Islet precursor cell (in vitro differentiated cells): ENCODE measurements at regions not wholly inside any gene's neighbourhood (a gene's known extent, or its start where the extent isn't known, plus 50 kb on each side); places are given as distances from the start of the nearest gene placed in this dataset.

Experiments used
- DNase-seq: peaks from one replicate; pipeline ENCODE4 v3.0.0-alpha.2; 2018

DNA sequence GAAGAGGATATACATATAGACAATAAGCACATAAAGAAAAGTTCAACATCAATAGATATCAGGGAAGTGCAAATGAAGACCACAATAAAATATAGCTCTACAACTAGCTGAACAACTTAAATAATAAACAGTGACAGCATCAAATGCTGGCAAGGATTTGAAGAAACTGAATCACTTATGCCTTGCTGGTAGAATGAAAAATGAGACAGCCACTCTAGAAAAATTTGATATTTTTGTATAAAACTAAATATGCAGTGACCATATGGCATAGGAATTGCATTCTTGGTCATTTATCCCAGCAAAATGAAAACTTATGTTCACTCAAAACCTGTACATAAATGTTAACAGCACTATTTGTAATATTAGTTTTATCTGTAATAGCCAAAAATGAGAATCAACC is 1102.0 kb downstream of the C4orf33 start:
- no peak for DNase-seq

DNA sequence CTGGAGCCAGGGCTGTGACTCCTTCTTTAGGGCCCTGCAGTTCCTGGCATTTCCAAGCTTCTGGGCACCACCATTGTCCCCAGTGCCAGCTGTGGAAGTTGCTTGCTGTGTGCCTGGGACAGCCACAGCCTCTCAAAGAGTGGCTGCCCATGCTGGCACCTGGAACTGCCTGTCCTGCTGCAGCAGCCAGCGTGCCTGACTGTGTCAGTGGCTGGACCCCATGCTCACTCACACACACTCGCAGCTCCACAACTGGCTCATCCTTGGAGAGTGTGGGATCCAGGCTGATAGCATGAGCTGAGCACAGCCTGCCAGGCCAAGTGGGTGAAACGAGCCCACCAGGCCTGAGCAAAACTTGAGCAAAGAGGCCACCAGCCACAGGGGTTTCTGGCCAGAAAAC is 1107.6 kb downstream of the C4orf33 start:
- DNase-seq: no peak

DNA sequence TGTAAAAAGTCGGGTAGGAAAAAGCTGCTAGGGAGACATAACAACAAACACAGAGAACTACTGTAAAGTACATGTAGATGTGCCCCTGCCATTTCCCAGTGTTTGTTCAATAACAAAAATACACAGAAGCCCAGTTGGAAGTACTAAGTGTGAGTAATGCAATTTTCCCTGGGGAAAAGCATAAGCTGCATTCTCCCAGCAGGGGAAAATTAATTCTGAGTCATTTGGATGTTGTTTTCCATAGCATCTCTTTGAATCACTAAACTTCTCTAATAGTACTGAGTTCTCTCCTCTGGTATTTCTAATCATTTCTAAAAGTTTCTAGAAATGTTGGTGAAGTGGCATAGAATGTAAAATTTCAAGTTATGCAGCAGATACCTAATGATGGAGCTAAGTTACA is 1114.9 kb downstream of the C4orf33 start:
- no peak for DNase-seq

DNA sequence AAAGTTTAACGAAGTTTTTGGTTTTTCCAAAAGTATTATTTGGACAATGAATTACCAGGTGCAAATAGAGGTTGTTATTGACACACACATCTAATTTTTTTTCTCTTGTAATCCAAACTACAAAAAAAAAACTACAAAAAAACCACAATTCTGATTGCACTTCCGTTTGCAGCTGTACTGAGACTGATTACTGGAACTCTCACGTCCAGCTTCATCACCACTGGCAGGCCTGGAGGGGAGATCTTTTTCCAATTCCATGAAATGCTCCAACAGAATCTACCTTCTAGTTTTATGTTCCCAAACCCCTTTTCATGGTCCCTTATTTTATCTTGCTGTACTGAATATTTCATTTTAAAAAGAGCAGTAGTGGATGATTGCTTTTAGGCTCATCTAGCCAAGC is 1118.3 kb downstream of the C4orf33 start:
- no peak for DNase-seq

DNA sequence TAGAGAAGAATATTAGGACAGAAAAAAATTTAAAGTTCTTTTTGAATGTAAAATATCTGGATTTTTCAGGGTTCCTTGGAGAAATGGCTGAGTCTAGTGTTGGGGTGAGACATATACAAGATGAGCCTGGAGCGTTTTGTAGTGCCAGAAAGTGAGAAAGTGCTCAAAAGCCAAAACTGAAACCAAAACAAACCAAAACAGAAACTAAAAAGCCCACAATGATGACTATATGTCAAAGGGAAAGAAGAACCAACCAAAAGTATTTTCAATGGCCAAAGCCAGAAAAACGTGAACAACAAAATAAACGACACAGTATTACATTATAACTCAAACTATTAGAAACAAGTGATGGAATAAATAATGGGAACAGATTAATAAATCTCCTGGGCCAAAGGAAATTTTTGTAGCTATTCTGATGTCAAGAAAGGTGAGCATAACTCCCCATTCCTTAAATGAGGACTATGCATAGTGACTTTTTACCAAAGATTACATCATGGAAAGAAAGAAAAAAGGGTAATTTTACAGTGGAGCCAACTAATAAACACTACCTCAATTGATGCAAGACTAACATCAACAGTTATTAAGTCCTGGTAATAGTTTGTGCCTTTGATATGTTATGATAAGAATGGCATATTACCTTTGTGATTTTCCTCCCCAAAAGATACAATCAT is 1137.6 kb downstream of the C4orf33 start:
- DNase-seq: no peak

DNA sequence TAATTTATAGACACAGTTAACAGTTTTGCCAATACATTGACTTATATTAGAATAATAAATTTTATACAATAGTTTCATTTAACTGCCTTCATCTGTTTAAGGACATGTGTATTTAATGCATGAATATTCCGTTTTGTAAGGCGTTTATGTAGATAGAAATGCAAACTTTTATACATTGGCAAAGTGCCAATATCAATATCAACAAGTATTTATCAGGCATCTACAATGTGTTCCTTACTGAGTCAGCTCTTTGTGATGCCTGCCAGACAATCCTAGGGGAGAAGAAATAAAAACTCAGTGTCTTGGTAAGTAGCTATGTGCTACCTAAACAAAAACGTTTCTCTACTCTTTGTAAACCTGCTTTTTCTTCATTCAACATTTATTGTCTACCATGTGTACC is 1142.2 kb downstream of the C4orf33 start:
- DNase-seq: no peak

DNA sequence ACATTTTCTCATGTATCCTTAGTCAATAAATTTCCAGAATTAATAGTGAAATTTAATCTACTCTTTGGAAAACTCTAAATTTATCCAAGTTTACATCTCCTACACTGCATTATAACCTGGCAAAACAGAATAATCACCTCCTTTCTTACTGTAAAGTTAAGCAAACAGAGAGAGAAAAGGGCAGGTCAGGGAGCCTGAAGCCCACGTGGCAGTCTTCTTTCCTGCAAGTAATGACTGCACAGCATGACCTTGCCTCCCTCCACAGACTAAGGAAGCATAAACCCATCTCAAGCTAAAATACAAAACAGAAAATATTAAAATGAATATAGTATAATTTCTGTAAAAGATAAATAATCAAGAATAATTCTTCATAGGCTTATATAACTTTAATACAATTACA is 1153.0 kb downstream of the C4orf33 start:
- no peak for DNase-seq

DNA sequence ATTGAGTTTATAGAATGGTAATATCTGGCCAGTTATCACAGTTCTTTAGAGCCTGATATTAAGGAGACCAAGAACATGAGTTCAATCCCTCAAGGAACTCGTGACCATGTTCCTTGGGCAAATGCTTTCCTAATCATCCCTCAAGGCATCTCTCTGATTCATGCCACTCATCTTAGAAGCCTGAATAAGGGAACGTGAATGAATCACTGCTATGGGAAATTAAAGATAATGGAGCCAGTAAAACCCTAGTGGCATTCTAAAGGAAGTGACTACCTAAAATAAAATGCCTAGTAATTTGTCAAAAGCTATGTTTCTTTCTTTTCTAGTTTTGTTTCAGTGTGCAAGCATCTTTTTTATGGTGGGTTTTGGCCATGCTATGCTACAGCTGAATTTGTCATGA is 1161.3 kb downstream of the C4orf33 start:
- no peak for DNase-seq

DNA sequence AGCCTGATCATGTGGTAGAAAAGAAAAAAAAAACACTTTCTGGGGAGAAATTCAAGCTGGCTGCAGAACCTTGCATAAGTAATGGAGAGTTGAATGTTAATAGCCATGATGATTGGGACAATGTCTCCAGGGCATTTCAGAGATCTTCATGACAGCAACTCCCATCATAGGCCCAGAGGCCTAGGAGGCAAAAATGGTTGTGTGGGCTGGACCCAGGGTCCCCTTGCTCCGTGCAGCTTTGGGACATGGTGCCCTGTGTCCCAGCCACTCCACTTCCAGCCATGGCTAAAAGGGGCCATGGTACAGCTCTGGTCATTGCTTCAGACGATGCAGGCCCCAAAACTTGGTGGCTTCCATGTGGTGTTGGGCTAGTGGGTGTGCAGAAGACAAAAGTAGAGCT is 1170.9 kb downstream of the C4orf33 start:
- no peak for DNase-seq

DNA sequence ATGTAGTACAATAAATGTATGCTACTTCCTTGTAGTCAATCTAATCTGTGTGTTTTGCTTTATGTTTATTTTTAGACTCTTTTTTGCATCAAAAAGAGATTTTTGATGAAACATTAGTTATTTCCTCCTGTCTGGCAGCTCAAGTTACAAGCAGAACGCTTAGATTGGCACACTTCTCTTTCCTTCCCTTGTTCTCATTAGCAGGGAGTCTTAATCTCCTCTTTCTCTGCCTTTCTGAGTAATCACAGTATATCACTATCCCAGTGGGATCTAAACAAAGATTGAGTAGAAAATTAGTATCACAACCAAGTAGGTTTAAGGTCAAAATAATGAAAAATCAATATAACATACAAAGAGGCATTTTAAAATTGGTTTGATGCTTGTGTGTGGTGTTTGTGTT is 1192.6 kb downstream of the C4orf33 start:
- no peak for DNase-seq

DNA sequence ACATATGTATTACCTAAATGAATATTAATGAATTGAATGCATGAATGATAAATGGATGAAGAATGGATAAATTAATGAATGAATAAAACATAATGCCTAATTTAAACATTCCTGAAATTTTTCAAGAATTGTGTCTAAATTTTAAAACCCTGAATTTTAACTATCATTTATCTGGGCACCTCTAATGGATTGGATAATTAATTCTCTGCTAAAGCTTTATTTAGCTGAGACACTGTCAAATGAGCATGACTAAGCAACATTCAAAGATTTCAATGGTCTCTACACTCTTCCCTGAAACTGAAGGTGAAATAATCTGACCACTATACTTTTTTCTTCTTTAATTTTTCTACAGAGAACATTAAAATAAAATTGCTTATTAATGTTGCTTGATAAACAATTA is 1197.7 kb downstream of the C4orf33 start:
- no peak for DNase-seq

DNA sequence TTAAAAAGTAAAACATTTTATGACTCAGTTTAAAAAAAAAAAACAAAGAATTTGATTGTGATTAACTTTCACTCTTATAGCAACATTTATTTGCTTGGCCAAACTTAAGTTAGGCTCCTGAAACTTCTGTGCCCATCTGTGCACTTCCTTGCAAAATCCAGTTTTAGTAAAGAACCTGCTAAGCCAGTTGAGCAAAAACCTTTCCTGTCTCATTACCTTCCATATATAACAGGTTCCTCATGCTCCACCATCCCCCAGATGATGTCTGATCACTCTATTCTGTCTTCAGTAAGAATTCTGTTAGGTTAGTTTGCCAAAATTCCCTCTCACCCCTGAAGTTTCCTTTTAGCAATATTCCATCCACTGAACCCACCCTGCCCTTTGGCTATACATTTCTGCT is 1200.5 kb downstream of the C4orf33 start:
- no peak for DNase-seq

DNA sequence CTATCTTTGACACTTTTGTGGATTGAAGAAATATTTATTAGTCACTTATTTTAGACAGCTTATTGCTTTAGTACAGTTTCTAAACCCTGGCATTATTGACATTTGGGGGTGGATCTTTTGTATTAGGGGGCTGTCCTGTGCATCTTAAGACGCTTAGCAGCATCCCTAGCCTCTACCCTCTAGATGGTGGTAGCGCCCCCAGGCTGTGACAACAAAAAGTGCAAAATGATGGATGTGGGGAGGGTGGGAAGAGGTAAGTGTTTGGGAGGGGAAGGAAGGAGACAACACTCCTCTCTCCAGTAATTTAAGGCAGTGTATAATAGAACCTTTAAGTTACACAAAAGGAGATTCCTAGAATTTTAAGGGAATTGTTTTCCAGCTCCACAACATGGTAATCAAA is 1210.6 kb downstream of the C4orf33 start:
- no peak for DNase-seq

DNA sequence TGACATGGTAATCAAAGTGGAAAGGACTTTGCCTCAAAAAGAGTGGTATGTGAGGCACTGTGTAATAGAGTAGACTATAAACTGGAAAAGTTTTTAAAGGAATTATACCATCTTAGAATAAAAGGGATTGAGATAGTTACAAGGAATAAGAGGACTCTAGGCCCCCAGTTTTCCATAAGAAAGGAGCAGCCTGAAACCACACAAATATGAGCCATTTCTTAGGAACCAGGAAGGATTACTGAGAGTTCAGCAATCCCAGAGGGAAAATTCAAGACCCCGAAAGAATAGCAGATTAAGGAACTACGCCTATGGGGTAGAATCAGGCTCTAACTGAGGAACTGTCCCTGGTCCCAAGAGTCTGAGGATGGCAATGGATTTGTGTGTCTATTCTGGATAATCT is 1213.3 kb downstream of the C4orf33 start:
- no peak for DNase-seq

DNA sequence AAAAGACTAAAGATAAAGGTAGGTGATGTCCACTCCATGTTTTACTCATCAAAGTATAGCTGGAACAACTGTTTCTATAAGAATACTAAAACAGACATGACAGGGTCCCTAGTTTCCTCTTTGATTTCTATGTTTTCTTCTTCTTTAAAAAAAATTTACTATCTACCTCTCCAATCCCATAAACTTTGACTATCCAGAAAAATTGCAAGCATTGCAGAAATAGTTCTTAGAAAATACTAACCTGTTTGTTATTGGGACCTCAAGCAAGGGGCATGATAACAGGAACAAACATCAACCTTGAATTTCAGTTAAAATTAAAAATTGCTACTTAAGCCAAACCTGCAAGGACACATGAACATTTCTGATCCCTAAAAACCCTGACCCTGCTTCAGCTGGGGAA is 1226.5 kb downstream of the C4orf33 start:
- DNase-seq: no peak

DNA sequence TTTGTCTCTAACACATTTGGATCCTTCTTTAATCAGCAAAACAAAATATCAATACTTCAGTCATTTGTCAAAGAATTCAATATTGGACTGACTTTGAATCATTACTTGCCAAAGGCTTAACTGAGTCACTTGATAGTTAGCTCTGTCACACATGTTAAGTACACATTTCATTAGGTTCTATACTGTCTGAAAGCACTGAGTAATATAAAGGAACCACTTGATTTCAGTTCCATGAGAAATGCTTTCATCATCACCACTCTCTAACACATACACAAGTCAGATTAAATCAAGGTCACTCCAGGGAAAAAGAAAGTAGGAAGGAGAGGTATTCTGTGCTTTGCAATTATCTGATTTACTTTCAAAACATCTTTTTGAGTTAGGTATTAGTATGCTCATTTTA is 1233.1 kb downstream of the C4orf33 start:
- no peak for DNase-seq

DNA sequence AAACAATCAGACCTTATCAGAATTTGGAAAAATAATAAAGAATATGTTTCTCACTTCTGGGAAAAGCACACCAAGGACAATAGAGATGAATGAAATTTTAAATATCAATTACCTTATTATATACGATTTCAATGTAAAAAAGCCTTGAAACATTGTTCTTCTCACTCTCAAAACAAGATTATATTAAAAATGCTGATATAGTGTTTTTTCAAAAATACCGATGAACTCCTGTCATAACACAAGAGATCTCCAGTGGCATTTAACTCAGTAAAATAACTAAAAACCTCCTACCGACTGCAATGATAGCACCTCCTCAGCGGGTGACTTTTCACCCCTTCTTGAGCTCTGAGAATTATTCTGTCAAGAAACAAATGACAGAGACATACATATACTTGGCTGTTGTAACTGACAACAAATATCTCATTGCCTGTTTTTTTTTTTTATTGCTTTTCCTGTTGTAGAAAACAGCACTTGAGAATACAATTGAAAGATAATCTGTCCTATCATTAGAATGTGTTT is 1237.3 kb downstream of the C4orf33 start:
- DNase-seq: no peak

DNA sequence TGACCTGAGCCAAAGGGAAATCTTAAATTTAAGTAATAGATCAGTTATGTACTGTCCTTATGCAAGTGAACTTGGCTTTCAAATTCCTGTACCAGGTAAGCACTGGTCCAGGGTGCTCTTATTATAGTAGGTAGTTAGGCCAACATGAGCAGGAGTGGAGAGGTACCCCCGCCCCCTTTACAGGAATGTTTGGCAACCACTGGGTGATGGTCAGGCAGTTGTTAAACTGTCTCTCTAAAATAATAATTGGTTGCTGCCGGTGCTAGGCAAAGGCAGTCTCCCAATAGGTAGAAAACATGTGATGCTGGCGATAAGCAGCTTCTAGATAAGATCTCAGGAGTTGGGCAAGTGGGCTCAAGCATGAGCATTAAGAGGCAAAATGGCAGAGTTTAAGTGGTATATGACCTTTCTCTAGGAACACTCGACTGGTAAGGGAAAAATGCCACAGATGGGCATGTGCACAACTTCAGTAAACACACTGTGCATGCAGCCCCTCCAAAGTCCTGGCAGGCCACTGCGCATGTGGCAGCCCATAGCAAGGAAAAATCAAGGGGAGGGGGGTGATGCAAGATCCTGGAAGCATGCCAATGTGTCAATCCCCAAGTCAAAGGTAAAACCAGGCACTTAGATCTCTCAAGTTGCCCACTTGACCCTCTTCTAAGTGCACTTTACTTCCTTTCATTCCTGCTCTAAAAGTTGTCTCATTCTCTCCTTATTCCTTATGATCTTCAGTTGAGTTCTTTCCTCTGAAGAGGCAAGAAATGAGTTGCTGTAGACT is 1239.7 kb downstream of the C4orf33 start:
- DNase-seq: no peak

DNA sequence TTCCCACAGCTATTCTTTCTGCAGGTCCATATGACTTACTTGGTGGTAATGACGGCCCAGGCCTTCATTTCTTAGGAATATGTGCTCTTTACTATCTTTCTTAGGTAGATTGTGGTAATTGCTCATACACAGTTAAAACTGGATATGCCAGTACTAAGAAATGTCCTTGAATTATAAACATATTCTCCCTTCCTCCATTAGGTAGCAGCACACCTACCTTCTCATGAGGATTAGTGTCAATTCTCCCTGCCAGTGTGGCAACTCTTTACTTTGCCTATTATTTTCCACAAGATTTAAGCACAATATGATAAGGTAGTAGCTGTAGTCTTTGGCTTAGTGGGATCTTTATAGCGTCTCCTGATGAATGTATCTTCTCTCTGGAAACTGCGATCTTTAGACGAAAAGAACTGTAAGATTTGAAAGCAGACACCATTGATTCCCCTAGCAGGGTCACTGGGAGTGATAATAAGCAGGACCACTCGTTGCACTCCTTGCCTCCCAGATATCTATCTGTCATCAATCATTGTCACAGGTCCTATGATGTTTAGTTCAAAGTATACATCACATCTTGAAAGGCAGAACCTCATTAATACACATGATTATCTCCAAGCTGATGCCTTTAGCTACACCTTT is 1240.7 kb downstream of the C4orf33 start:
- DNase-seq: no peak

DNA sequence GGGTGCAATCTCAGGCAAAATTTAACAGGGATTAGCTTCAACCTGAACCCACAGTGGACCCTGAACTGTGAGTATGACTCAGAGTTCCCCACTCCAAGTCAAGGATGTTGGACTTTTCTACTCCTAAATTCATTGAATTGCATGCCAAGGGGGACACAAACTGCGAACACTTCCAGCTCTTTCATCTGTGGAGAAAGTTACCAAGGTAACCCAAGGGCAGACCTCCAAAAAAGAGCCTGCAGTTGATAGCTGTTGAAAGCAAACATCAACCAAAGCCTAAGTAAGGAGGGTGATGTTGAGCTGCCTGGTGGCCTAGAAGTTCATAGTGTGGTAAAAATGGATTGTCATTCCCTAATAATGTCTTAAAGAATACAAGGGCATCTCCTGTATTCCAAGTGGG is 1242.9 kb downstream of the C4orf33 start:
- no peak for DNase-seq

DNA sequence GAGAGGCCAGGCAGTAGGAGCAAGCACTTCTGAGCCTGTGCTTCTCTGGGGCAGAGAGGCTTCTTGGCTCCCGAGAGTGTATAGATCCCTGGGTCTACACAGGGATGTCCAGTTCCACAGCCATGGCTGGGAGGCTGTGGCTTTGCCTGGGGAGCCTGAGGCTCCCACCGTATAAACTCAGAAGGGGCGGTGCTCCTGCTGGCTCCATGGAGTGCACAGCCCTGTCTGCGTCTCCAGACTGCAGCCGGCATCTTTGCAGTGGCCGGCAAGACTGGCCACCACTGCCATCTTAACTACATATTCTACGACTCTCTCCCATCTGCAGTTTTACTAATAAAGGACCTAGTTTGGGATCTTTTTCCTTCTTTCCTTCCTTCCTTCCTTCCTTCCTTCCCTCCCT is 1253.8 kb downstream of the C4orf33 start:
- no peak for DNase-seq

DNA sequence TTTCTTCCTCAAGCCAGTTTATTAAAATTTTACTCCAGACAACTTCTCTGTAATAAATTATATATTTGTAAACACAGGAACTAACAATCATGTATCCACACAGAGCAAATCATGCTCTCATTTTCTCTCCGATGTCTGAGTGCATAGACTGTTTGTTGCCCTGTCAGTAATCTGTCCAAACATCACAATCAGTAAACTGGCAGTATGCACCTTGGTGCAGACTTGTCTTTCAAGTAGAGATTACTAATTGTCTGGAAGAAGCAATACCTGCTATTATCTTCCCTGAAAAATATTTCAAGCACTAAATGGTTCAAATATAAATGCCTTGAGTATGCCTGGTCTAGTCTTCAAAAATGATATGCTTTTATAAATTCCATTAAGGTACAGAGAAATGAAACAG is 1260.9 kb downstream of the C4orf33 start:
- DNase-seq: no peak

DNA sequence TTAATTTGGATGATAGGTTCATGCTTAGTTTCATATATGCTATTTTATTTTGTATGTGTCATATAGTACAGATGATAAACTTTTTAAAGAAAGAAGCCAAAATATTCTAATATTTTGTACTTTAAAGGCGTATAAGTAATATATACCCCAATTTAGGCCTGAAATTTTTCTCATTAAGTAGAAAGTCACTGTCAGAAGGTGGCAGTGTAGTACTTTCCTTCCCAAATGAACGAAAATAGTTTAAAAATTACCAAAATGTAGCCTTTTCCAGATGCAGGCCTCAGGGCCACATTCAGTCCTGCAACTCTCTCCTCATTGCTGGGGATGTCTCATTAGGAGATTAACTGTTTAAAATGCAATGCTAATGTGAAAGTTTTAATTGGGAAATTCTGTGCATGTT is 1263.6 kb downstream of the C4orf33 start:
- DNase-seq: no peak

DNA sequence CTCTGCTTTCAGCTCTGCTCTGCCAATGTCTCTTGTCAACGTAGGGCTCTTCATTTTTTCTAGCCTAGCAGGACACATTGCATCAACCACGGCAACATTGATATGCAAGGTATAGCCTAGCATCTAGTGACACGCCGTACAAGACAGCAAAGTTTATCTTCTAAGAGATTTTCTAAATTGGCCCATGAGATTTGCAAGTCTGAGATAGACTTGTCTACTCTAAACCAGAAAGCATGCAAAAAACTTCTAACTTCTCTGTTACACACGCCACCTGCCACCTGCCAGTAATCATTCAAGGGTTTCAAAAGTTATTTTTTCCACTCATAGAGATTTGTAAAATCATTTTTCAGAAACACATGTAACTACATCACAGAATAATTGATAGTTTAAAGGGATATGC is 1265.7 kb downstream of the C4orf33 start:
- DNase-seq: no peak
